DND-41 (cell line): ENCODE measurements at regions not wholly inside any gene's neighbourhood (a gene's known extent, or its start where the extent isn't known, plus 50 kb on each side); places are given as distances from the start of the nearest gene placed in this dataset.

ENCODE experiments used
- ATAC-seq: fragments of 200-7000 bp; cut with Tn5 transposase; 3 replicates; pipeline ENCODE4 v1.9.1; 2021; ENCODE audit warnings: low read depth; ENCODE audit not compliant: insufficient read depth
- DNase-seq: peaks from one replicate; pipeline ENCODE4 v3.0.0-alpha.2; 2020
- H2AFZ ChIP-seq: 2 replicates; pipeline ENCODE4 v1.6.0; 2012; ENCODE audit warnings: low read depth, low read length
- H3K27ac ChIP-seq: 2 replicates; pipeline ENCODE4 v1.5.1; 2012; ENCODE audit warnings: low read length, inconsistent platforms
- H3K27me3 ChIP-seq: fragments of 200-600 bp; sonication (generic); 2 replicates; pipeline ENCODE4 v1.6.0; 2012; ENCODE audit warnings: low read length, mild to moderate bottlenecking, inconsistent platforms; ENCODE audit not compliant: insufficient read depth, poor library complexity
- H3K36me3 ChIP-seq: 2 replicates; pipeline ENCODE4 v1.5.1; 2012; ENCODE audit warnings: low read length, inconsistent platforms; ENCODE audit not compliant: insufficient read depth
- H3K4me1 ChIP-seq: 2 replicates; pipeline ENCODE4 v1.5.1; 2012; ENCODE audit warnings: mild to moderate bottlenecking, low read length; ENCODE audit not compliant: insufficient read depth
- H3K4me2 ChIP-seq: 2 replicates; pipeline ENCODE4 v1.6.0; 2012; ENCODE audit warnings: mild to moderate bottlenecking, moderate library complexity, low read length, inconsistent platforms; ENCODE audit not compliant: insufficient read depth
- H3K4me3 ChIP-seq, 2 experiments: fragments of 200-600 bp in 1 of 2; shearing (Covaris generic) in 1 of 2; 2 replicates each; pipeline ENCODE4 v1.5.1; 2012 to 2016; ENCODE audit warnings: inconsistent platforms in 2 of 2, low read length in 2 of 2, mild to moderate bottlenecking in 2 of 2, low read depth in 1 of 2, moderate library complexity in 1 of 2
- H3K79me2 ChIP-seq: 2 replicates; pipeline ENCODE4 v1.6.0; 2012; ENCODE audit warnings: low read length, inconsistent platforms; ENCODE audit not compliant: insufficient read depth
- H3K9ac ChIP-seq: 2 replicates; pipeline ENCODE4 v1.6.0; 2012; ENCODE audit warnings: low read depth, mild to moderate bottlenecking, inconsistent platforms, low read length, moderate library complexity
- H3K9me3 ChIP-seq: 2 replicates; pipeline ENCODE4 v1.5.1; 2012; ENCODE audit warnings: low read length, moderate library complexity, mild to moderate bottlenecking, inconsistent platforms; ENCODE audit not compliant: insufficient read depth, severe bottlenecking
- H4K20me1 ChIP-seq: 2 replicates; pipeline ENCODE4 v1.6.0; 2012; ENCODE audit warnings: low read length; ENCODE audit not compliant: insufficient read depth
- EZH2 ChIP-seq: IDR thresholded peaks from 3 replicates; pipeline ENCODE4 v1.6.1; 2012; ENCODE audit warnings: borderline replicate concordance, low read depth, mild to moderate bottlenecking, moderate library complexity, low read length, inconsistent platforms; ENCODE audit not compliant: severe bottlenecking
- TF ChIP-seq, protein P1 (sequence below): IDR thresholded peaks from 2 replicates; pipeline ENCODE4 v1.5.1; 2012; ENCODE audit warnings: borderline replicate concordance, low read length, moderate library complexity, mild to moderate bottlenecking; ENCODE audit not compliant: poor library complexity, severe bottlenecking; ENCODE audit errors: extremely low read depth

DNA sequence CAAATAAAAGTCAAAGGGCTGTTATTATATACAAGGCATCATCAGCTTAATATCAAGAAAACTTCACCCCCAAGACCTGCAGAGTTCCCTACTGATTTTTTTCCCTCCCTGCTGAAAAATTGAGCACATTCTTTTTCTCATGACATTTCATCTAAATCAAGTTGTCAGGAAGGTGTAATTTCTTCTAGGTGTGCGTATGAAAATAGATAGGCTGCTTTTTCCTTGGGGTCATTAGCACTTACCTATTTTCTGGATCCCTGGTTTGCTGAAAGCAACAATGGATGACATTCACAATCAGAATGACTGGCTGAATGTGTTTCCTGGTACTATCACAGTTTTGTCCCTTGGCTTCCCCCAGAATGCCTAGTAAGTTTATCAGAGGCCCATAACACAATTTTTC is 225.0 kb upstream of the KIRREL3 start:
- H3K4me3 ChIP-seq: no peak overlapping the region
- TF ChIP-seq EZH2: no peak
- TF ChIP-seq, protein P1, sequence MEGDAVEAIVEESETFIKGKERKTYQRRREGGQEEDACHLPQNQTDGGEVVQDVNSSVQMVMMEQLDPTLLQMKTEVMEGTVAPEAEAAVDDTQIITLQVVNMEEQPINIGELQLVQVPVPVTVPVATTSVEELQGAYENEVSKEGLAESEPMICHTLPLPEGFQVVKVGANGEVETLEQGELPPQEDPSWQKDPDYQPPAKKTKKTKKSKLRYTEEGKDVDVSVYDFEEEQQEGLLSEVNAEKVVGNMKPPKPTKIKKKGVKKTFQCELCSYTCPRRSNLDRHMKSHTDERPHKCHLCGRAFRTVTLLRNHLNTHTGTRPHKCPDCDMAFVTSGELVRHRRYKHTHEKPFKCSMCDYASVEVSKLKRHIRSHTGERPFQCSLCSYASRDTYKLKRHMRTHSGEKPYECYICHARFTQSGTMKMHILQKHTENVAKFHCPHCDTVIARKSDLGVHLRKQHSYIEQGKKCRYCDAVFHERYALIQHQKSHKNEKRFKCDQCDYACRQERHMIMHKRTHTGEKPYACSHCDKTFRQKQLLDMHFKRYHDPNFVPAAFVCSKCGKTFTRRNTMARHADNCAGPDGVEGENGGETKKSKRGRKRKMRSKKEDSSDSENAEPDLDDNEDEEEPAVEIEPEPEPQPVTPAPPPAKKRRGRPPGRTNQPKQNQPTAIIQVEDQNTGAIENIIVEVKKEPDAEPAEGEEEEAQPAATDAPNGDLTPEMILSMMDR: no peak
- no peaks in the 10 kb centered on the region for H4K20me1 ChIP-seq
- no peak for DNase-seq
- no peak overlapping the region for H3K4me2 ChIP-seq
- no peaks in the 10 kb centered on the region for H3K36me3 ChIP-seq
- no peak for ATAC-seq
- no peaks in the 10 kb centered on the region for H3K4me1 ChIP-seq
- no peaks in the 10 kb centered on the region for H3K79me2 ChIP-seq
- H2AFZ ChIP-seq: no peak overlapping the region
- H3K27me3 ChIP-seq: no peaks in the 10 kb centered on the region
- no peak overlapping the region for H3K9ac ChIP-seq
- no peak overlapping the region for H3K27ac ChIP-seq
- H3K9me3 ChIP-seq: no peaks in the 10 kb centered on the region

- H3K9me3 ChIP-seq: no peaks in the 10 kb centered on the region
- DNase-seq (no peak), ATAC-seq (no peak)
- no peak overlapping the region for H3K27ac ChIP-seq
- no peak overlapping the region for H2AFZ ChIP-seq
- no peaks in the 10 kb centered on the region for H3K4me1 ChIP-seq
- no peaks in the 10 kb centered on the region for H4K20me1 ChIP-seq
- no peaks in the 10 kb centered on the region for H3K79me2 ChIP-seq
- no peak overlapping the region for H3K4me2 ChIP-seq
- peaks cover 4% of the 10 kb centered on the region for H3K27me3 ChIP-seq
- TF ChIP-seq, protein P1: no peak
- no peak for TF ChIP-seq EZH2
- H3K4me3 ChIP-seq: no peak overlapping the region
- H3K9ac ChIP-seq: no peak overlapping the region
- H3K36me3 ChIP-seq: no peaks in the 10 kb centered on the region
Measured at GRCh38 chr11:127224276-127224675, 223.7 kb upstream of the KIRREL3 start.

GRCh38 chr11:127223633-127224032 is 223.1 kb upstream of the KIRREL3 start:
- ATAC-seq (no peak), DNase-seq (no peak)
- no peaks in the 10 kb centered on the region for H3K4me1 ChIP-seq
- no peaks in the 10 kb centered on the region for H4K20me1 ChIP-seq
- no peak overlapping the region for H3K4me2 ChIP-seq
- H2AFZ ChIP-seq: no peak overlapping the region
- no peaks in the 10 kb centered on the region for H3K79me2 ChIP-seq
- H3K36me3 ChIP-seq: no peaks in the 10 kb centered on the region
- no peak overlapping the region for H3K4me3 ChIP-seq
- peaks cover 4% of the 10 kb centered on the region for H3K27me3 ChIP-seq
- no peaks in the 10 kb centered on the region for H3K9me3 ChIP-seq
- no peak overlapping the region for H3K27ac ChIP-seq
- no peak for TF ChIP-seq EZH2
- TF ChIP-seq, protein P1: no peak
- no peak overlapping the region for H3K9ac ChIP-seq

DNA sequence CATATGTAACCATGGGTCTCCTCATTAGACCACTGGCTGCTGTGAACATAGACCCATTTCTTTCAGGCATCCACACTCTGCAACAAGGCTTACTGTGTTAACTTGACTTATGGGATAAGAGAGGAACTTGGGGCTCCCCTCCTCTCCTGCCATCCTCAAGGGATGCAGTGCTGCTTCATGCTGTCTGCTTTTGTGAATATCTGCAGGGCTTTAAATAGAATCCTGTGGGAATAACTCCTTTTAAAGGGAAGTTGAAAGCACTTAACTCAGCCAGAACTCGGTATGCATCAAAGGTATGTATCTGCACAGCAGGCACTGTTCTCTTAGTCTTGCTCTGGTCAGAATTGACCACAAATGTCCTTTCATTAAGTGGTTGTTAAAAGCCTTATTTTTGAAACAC is 222.5 kb upstream of the KIRREL3 start:
- Histone ChIP-seq H3K4me1 (no peaks in the 10 kb centered on the region), H3K4me3 (no peak overlapping the region), H3K36me3 (no peaks in the 10 kb centered on the region), H3K27ac (no peak overlapping the region), H4K20me1 (no peaks in the 10 kb centered on the region), H2AFZ (no peak overlapping the region), H3K9me3 (no peaks in the 10 kb centered on the region), H3K27me3 (peaks cover 4% of the 10 kb centered on the region), H3K79me2 (no peaks in the 10 kb centered on the region), H3K9ac (no peak overlapping the region), H3K4me2 (no peak overlapping the region)
- no peak for DNase-seq
- TF ChIP-seq, protein P1: no peak
- TF ChIP-seq EZH2: no peak
- ATAC-seq: no peak
